GM19452 (cell line): ENCODE measurements at regions not wholly inside any gene's neighbourhood (a gene's known extent, or its start where the extent isn't known, plus 50 kb on each side); places are given as distances from the start of the nearest gene placed in this dataset.

ENCODE experiments used
- ATAC-seq: cut with Tn5 transposase; IDR thresholded peaks from one replicate; pipeline ENCODE4 v1.9.1; 2021; ENCODE audit not compliant: unreplicated experiment

GRCh38 chr6:40313582-40313981 lies 273.6 kb downstream of the LRFN2 start:
- ATAC-seq: no peak

- ATAC-seq: no peak
Measured at GRCh38 chr6:40312213-40313015, 274.8 kb downstream of the LRFN2 start.

- no peak for ATAC-seq
Measured at GRCh38 chr6:40308533-40309306, 278.4 kb downstream of the LRFN2 start.

GRCh38 chr6:40307712-40308111 lies 279.5 kb downstream of the LRFN2 start:
- ATAC-seq: no peak

- ATAC-seq: no peak
Measured at GRCh38 chr6:40302856-40303454, 284.2 kb downstream of the LRFN2 start.

- ATAC-seq: no peak
Measured at GRCh38 chr6:40299681-40300080, 287.5 kb downstream of the LRFN2 start.

- no peak for ATAC-seq
Measured at GRCh38 chr6:40298207-40298606, 289.0 kb downstream of the LRFN2 start.

- ATAC-seq: no peak
Measured at GRCh38 chr6:40295251-40295950, 291.8 kb downstream of the LRFN2 start.

GRCh38 chr6:40293460-40294185 lies 293.5 kb downstream of the LRFN2 start:
- no peak for ATAC-seq

GRCh38 chr6:40293060-40293459 lies 294.1 kb downstream of the LRFN2 start:
- ATAC-seq: no peak

- ATAC-seq: no peak
Measured at GRCh38 chr6:40290816-40291215, 296.3 kb downstream of the LRFN2 start.

- no peak for ATAC-seq
Measured at GRCh38 chr6:40288919-40289318, 298.2 kb downstream of the LRFN2 start.

GRCh38 chr6:40287296-40287850 lies 299.8 kb downstream of the LRFN2 start:
- no peak for ATAC-seq

GRCh38 chr6:40286721-40287120 lies 300.4 kb downstream of the LRFN2 start:
- no peak for ATAC-seq

- ATAC-seq: no peak
Measured at GRCh38 chr6:40285996-40286395, 301.2 kb downstream of the LRFN2 start.

- ATAC-seq: no peak
Measured at GRCh38 chr6:40285535-40285934, 301.6 kb downstream of the LRFN2 start.

- no peak for ATAC-seq
Measured at GRCh38 chr6:40282986-40283385, 304.2 kb downstream of the LRFN2 start.

- ATAC-seq: no peak
Measured at GRCh38 chr6:40281402-40281801, 305.8 kb downstream of the LRFN2 start.

- no peak for ATAC-seq
Measured at GRCh38 chr6:40280231-40280630, 306.9 kb downstream of the LRFN2 start.

GRCh38 chr6:40276141-40276540 lies 311.0 kb downstream of the LRFN2 start:
- no peak for ATAC-seq
